HCT116 (cell line): ENCODE measurements at regions not wholly inside any gene's neighbourhood (a gene's known extent, or its start where the extent isn't known, plus 50 kb on each side); places are given as distances from the start of the nearest gene placed in this dataset.

Experiments
- CTCF ChIP-seq, 3 experiments: fragments of 200-600 bp in 1 of 3; sonication (generic) in 1 of 3; IDR thresholded peaks in 2 of 3; conservative IDR thresholded peaks in 1 of 3; 2 replicates each; pipeline ENCODE4 v1.5.1; 2012 to 2017; ENCODE audit warnings: low read depth in 2 of 3, low read length in 2 of 3, antibody characterized with exemption in 1 of 3, borderline replicate concordance in 1 of 3, control low read depth in 1 of 3, mild to moderate bottlenecking in 1 of 3, mixed read lengths in 1 of 3, mixed run types in 1 of 3, moderate library complexity in 1 of 3; ENCODE audit not compliant: insufficient read depth in 1 of 3
- EGR1 ChIP-seq: IDR thresholded peaks from 2 replicates; pipeline ENCODE4 v1.6.1; 2012; ENCODE audit warnings: low read depth
- EZH2 ChIP-seq: fragments of 200-600 bp; sonication (generic); IDR thresholded peaks from 2 replicates; pipeline ENCODE4 v1.6.1; 2017; ENCODE audit warnings: antibody characterized with exemption, mixed run types
- MAX ChIP-seq: IDR thresholded peaks from 2 replicates; pipeline ENCODE4 v1.6.1; 2012
- POLR2A ChIP-seq: IDR thresholded peaks from 2 replicates; pipeline ENCODE4 v1.7.0; 2011; ENCODE audit warnings: borderline replicate concordance; ENCODE audit not compliant: insufficient read depth, insufficient read length; ENCODE audit errors: extremely low read depth
- POLR2AphosphoS5 ChIP-seq: IDR thresholded peaks from 2 replicates; pipeline ENCODE4 v1.6.1; 2011; ENCODE audit warnings: mild to moderate bottlenecking, low read depth, low read length, moderate library complexity
- RAD21 ChIP-seq: IDR thresholded peaks from 2 replicates; pipeline ENCODE4 v1.6.1; 2012; ENCODE audit warnings: low read depth, mild to moderate bottlenecking
- SIN3A ChIP-seq: IDR thresholded peaks from 2 replicates; pipeline ENCODE4 v1.6.1; 2012; ENCODE audit warnings: low read depth
- SP1 ChIP-seq: IDR thresholded peaks from 2 replicates; pipeline ENCODE4 v1.6.1; 2012; ENCODE audit warnings: low read depth
- SRF ChIP-seq: IDR thresholded peaks from 2 replicates; pipeline ENCODE4 v1.6.1; 2012; ENCODE audit warnings: low read depth
- TCF7L2 ChIP-seq: IDR thresholded peaks from 2 replicates; pipeline ENCODE4 v1.7.0; 2011; ENCODE audit warnings: borderline replicate concordance, inconsistent platforms; ENCODE audit not compliant: insufficient read depth, insufficient read length; ENCODE audit errors: extremely low read depth
- YY1 ChIP-seq: IDR thresholded peaks from 2 replicates; pipeline ENCODE4 v1.6.1; 2011; ENCODE audit warnings: low read length, low read depth, moderate library complexity, mild to moderate bottlenecking; ENCODE audit not compliant: insufficient replicate concordance; ENCODE audit errors: extremely low read depth
- ZNF274 ChIP-seq: fragments of 200-500 bp; sonication (Bioruptor generic); IDR thresholded peaks from 2 replicates; pipeline ENCODE4 v1.6.1; 2014; ENCODE audit warnings: mild to moderate bottlenecking, low read depth, low read length, inconsistent platforms

- no peak for TF ChIP-seq YY1
- TF ChIP-seq CTCF (IDR thresholded peaks at IDR 0.05 in 2 of 3, conservative IDR thresholded peaks at IDR 0.05 in 1 of 3; ENCODE audit: borderline replicate concordance in 1 of 3, insufficient read depth in 1 of 3, low read depth in 2 of 3, low read length in 2 of 3): no peak
- TF ChIP-seq MAX: no peak
- TF ChIP-seq EZH2: no peak
- no peak for TF ChIP-seq POLR2AphosphoS5
- TF ChIP-seq POLR2A: no peak
- TF ChIP-seq TCF7L2: no peak
- TF ChIP-seq ZNF274: no peak
- no peak for TF ChIP-seq SIN3A
- no peak for TF ChIP-seq SP1
- no peak for TF ChIP-seq SRF
- TF ChIP-seq RAD21: no peak
- TF ChIP-seq EGR1: no peak
Observed at GRCh38 chr5:57785946-57786345, 303.3 kb upstream of the ACTBL2 start.
